ENCODE measurements at regions not wholly inside any gene's neighbourhood (a gene's known extent, or its start where the extent isn't known, plus 50 kb on each side); places are given as distances from the start of the nearest gene placed in this dataset.

- no peak for DNase-seq (ENCODE audit: low read depth in 1 of 2, low spot score in 1 of 2)
- WGBS (ENCODE audit: missing lambda C conversion rate) = 75% methylated on average over 7 of the region's 7 CpGs
- ATAC-seq = no peak
- Histone ChIP-seq H3K4me3 (no peak overlapping the region), H3K4me1 (no peaks in the 10 kb centered on the region), H3K9me3 (peaks cover 22% of the 10 kb centered on the region), H3K4me2 (no peak overlapping the region), H3K27ac (no peak overlapping the region)
- TF ChIP-seq FOSL2 (IDR thresholded peaks at IDR 0.05) (no peak), FOSL2 (CRISPR knock-in tag; IDR thresholded peaks at IDR 0.05) (no peak), KDM1A (IDR thresholded peaks at IDR 0.05; ENCODE audit: low read depth) (no peak), RAD21 (conservative IDR thresholded peaks at IDR 0.05 in 1 of 2, IDR thresholded peaks at IDR 0.05 in 1 of 2) (no peak), KDM5A (IDR thresholded peaks at IDR 0.05) (no peak), NFE2L2 (conservative IDR thresholded peaks at IDR 0.05; ENCODE audit: low read length) (no peak), USF2 (IDR thresholded peaks at IDR 0.05) (no peak), HEYL (CRISPR knock-in tag; IDR thresholded peaks at IDR 0.05) (no peak), BHLHE40 (IDR thresholded peaks at IDR 0.05; ENCODE audit: low read depth, low read length) (no peak), CHD2 (IDR thresholded peaks at IDR 0.05; ENCODE audit: low read length, partially characterized antibody) (no peak), HES2 (IDR thresholded peaks at IDR 0.05) (no peak), NPAS2 (CRISPR knock-in tag; IDR thresholded peaks at IDR 0.05; ENCODE audit: borderline replicate concordance) (no peak), HMGXB4 (CRISPR knock-in tag; IDR thresholded peaks at IDR 0.05; ENCODE audit: borderline replicate concordance) (no peak)
- POLR2A ChIA-PET = no interaction called here
- FAIRE-seq = no peak
- CTCF ChIA-PET = no interaction called here
Measured at GRCh38 chr7:3233301-3233700, 67.8 kb upstream of the SDK1 start.

GRCh38 chr7:3234051-3234450 lies 67.0 kb upstream of the SDK1 start:
- H3K4me2 ChIP-seq = no peak overlapping the region
- H3K27ac ChIP-seq = no peak overlapping the region
- no peak for FAIRE-seq
- POLR2A ChIA-PET = no interaction called here
- no peaks in the 10 kb centered on the region for H3K4me1 ChIP-seq
- DNase-seq (ENCODE audit: low read depth in 1 of 2, low spot score in 1 of 2) = no peak
- no peak for ATAC-seq
- H3K4me3 ChIP-seq = no peak overlapping the region
- 73% methylated on average over 6 of the region's 6 CpGs for WGBS (ENCODE audit: missing lambda C conversion rate)
- H3K9me3 ChIP-seq = peaks cover 24% of the 10 kb centered on the region
- TF ChIP-seq MAX (IDR thresholded peaks at IDR 0.05) (no peak), SREBF2 (IDR thresholded peaks at IDR 0.05) (no peak)
- CTCF ChIA-PET = no interaction called here

GRCh38 chr7:3234851-3235250 lies 66.2 kb upstream of the SDK1 start:
- TF ChIP-seq MAFK (IDR thresholded peaks at IDR 0.05; ENCODE audit: partially characterized antibody) (no peak), FOXS1 (CRISPR knock-in tag; IDR thresholded peaks at IDR 0.05) (no peak), RARB (CRISPR knock-in tag; IDR thresholded peaks at IDR 0.05) (no peak), TP53 (CRISPR knock-in tag; IDR thresholded peaks at IDR 0.05) (no peak), CTCF (IDR thresholded peaks at IDR 0.05) (no peak), EHF (CRISPR knock-in tag; IDR thresholded peaks at IDR 0.05) (no peak), HEYL (CRISPR knock-in tag; IDR thresholded peaks at IDR 0.05) (no peak), RCOR1 (IDR thresholded peaks at IDR 0.05; ENCODE audit: low read depth, low read length) (no peak), CHD2 (IDR thresholded peaks at IDR 0.05; ENCODE audit: low read length, partially characterized antibody) (no peak), MAZ (IDR thresholded peaks at IDR 0.05; ENCODE audit: borderline replicate concordance, low read depth, low read length) (no peak), ZFP36 (IDR thresholded peaks at IDR 0.05; ENCODE audit: borderline replicate concordance, partially characterized antibody) (no peak), JUN (IDR thresholded peaks at IDR 0.05) (no peak), BHLHE40 (IDR thresholded peaks at IDR 0.05; ENCODE audit: low read depth, low read length) (no peak)
- CTCF ChIA-PET = interaction anchor here (0.6 kb wide), 1 partner anchor 99 kb away, joined by 5 read pairs; no protein-coding TSS in a partner anchor
- FAIRE-seq (no peak), DNase-seq (ENCODE audit: low read depth in 1 of 2, low spot score in 1 of 2) (no peak), ATAC-seq (no peak)
- POLR2A ChIA-PET = no interaction called here
- WGBS (ENCODE audit: missing lambda C conversion rate) = 42% methylated on average over 3 of the region's 3 CpGs
- Histone ChIP-seq H3K27ac (no peak overlapping the region), H3K4me1 (no peaks in the 10 kb centered on the region), H3K9me3 (peaks cover 24% of the 10 kb centered on the region), H3K4me3 (no peak overlapping the region), H3K4me2 (no peak overlapping the region)

Data from A549 (cell line).